ENCODE measurements at regions not wholly inside any gene's neighbourhood (a gene's known extent, or its start where the extent isn't known, plus 50 kb on each side); places are given as distances from the start of the nearest gene placed in this dataset.
"Not testable (repeated sequence)": the region's sequence is repeated elsewhere in the genome, so short reads cannot be mapped to it uniquely, and the experiment has no call there.

GRCh38 chrX:39787999-39788398, 309.8 kb downstream of the BCOR start:
- DNase-seq: no peak

DNA sequence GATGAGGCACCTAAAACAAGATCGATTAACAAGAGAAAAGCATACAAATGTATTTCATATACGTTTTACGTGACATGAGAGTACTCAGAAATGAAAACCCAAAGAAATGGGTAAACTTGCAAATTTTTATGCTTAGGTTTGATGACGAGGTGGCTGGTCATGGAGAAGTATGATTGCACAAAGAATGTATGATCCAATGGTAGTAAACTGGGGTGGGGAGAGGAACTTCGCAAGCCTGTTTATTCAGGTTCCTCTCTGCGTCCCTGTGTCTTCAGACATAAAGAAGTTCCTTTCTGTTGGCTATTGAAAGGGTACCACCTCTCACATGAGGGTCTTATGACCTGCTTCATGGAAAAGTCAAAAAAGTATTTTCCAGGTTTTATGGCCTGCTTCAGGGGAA, 309.2 kb downstream of the BCOR start:
- DNase-seq: no peak

- no peak for DNase-seq
These were observed 306.1 kb downstream of the BCOR start for GRCh38 chrX:39791691-39792090.

- no peak for DNase-seq
These were observed 302.2 kb downstream of the BCOR start for GRCh38 chrX:39795605-39796004.

DNA sequence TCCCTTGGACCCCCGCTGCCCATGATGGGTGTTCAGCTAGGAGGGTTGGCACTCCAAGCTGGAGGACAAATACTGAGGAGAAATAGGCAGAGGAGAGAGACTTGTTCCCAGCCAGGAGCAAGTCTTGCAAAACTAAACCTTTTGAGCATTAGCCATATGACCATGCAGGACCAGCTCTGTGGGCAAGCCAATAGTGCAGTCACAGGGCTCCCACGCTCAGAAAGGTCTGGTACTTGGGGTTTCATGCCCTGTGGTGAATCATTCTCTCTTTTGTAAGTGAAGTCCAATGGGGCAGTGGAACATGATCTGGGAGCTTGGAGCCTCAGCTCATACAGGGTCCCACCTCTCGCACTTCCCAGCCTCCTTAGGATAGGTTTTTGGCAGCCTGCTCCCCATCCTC, 300.9 kb downstream of the BCOR start:
- no peak for DNase-seq

- not testable (repeated sequence) for DNase-seq
These were observed 299.3 kb downstream of the BCOR start for GRCh38 chrX:39798488-39798887.

- no peak for DNase-seq
These were observed 295.4 kb downstream of the BCOR start for GRCh38 chrX:39802354-39802753.

DNA sequence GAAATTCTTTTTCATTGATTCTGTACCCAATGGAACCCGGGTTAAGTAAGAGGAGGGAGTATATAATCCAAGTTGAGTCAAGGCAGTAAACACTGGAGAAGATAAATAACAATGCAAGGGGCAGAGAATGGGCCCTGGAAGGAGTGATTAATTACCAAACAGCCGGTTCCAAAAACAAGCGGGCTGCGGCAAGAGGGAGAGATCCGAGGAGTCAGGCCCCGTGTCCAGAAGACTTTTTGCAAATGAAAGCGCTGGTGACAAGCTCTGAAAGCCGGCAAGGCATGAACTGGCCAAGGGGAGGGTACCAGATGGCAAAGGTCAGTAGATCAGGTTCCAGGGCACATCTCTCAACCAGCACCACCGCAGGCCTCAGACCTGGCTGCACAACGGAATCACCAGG, 294.9 kb downstream of the BCOR start:
- DNase-seq: no peak

GRCh38 chrX:39805022-39805421, 292.7 kb downstream of the BCOR start:
- DNase-seq: no peak

GRCh38 chrX:39805825-39806224, 291.9 kb downstream of the BCOR start:
- no peak for DNase-seq

GRCh38 chrX:39808471-39808917, 289.3 kb downstream of the BCOR start:
- peak; percentile 58 for DNase-seq

- DNase-seq: no peak
These were observed 288.4 kb downstream of the BCOR start for GRCh38 chrX:39809331-39809730.

DNA sequence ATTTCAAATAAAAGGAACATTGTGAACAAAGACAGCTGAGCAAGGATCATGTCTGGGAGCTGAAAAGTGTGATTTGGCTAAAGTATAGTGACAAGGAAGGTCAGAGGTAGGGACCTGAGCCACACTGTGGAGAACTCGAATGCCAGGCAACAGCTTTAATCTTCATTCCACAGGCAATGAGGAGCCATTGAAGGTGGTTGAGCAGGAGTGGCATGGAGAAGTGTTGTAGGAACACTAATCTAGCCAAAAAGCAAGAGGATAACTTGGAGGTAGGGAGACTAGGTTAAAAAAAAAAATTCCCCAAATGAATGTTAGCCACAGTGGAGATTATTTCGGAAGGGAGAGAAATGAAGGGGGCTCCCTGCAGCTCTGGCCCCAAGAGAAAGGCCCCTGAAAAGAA, 286.9 kb downstream of the BCOR start:
- DNase-seq: no peak

GRCh38 chrX:39811376-39811775, 286.4 kb downstream of the BCOR start:
- DNase-seq: no peak

DNA sequence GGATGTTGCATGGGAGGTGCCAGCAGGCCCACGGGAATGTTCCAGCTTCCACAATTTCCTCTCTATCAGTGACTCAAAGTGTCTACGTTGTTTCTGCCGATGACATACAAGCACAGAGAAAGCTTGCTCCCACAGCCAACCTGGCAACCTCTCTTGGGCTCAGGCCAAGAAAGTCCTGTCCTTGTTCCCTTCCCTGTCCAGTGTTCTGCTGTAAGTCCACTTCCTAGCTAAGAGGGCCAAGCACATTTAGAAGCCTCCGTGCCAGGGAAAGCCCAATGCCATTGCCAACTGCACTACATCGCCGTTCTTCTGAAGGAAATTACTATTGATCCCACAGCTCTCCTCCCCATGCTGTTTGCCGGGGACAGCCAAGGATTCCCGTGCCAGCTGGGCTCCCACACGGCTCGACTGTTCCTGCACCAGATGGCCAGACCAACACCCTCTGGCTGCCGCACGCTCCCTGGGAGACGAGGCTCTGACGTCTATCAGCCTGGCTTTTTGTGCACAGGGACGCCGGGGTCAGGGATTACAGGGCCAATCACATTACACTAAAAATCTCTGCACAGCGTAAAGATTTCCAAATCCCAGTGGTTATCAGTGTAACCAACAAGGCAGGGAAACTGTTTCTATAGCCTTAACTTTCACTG, 284.0 kb downstream of the BCOR start:
- DNase-seq: peak; percentile 71

GRCh38 chrX:39814391-39814790, 283.4 kb downstream of the BCOR start:
- DNase-seq: no peak

- no peak for DNase-seq
These were observed 282.1 kb downstream of the BCOR start for GRCh38 chrX:39815631-39816030.

- DNase-seq: no peak
These were observed 280.7 kb downstream of the BCOR start for GRCh38 chrX:39816871-39817731.

DNA sequence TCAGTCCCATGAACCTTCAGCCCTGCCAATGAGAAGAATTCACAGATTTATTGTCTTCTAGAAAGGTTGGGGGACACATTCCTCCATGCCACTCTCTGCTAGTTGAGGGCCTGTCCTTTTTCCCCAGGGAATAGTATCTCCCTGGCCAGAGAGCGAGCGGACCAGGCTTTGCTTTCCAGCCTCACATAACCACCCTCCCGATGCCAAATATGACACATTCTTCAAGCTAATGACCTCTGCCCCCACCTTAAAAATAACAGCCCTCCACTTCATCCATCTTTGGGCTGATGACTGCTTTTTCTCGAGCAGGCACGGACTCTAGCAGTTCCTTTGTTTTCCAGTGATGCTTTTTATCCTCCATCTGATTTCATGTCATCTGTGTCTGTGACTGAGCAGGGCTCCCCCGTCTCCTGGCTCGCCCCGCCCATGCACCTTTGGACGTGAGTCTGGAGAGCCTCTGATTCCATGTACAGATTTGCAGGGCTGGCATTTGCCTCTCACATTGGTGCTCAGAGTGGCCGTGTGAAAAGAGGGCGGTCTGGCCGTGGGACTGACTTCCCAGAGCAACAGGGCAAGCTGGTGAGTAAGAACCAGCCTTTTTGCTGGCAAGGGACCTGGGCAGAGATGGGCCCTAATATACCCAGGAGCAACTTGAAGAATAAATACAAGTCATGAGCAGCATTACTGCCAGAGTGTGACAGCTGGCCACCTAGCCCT, 279.8 kb downstream of the BCOR start:
- DNase-seq: no peak

- DNase-seq: no peak
These were observed 279.0 kb downstream of the BCOR start for GRCh38 chrX:39818750-39819149.

- no peak for DNase-seq
These were observed 277.6 kb downstream of the BCOR start for GRCh38 chrX:39819921-39820849.

DNA sequence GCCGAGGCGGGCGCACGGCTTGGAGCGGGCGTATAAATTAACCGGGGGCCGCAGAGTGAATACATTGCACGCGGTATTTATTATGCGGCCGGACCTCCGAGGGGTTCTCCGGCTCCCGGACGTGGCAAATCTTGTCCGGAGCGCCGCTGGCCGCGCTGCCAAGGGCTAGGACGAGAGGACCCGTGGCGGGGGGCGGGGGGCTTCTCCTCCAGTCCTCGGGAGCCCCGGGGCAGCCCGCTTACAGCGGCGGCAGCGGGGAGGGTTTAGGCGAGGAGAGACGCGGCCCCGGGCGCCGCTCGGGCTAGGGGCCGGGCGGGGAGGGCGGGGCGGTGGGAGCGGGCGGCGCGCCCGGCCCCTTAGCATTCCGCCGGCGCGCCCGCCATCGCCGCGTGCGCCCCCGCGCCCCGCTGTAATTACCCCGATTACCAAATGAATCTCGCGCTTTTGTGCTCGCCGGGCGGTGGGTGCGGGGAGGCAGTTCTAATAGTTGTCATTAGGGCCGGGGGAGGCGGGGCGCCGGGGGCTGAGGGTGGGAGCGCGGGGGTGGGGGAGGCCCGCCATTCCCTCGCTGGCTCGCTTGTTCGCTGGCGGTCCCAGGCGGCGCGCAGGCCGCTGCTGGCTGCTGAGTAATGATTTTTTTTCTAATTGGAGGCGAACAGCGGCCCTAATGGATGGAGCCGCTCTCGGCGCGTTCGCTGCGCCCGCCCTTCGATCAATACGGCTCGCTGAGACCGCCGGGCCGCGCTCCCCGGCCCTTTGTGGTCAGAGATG, 276.6 kb downstream of the BCOR start:
- peak; percentile 68 for DNase-seq
